ENCODE measurements at regions not wholly inside any gene's neighbourhood (a gene's known extent, or its start where the extent isn't known, plus 50 kb on each side); places are given as distances from the start of the nearest gene placed in this dataset.

DNA sequence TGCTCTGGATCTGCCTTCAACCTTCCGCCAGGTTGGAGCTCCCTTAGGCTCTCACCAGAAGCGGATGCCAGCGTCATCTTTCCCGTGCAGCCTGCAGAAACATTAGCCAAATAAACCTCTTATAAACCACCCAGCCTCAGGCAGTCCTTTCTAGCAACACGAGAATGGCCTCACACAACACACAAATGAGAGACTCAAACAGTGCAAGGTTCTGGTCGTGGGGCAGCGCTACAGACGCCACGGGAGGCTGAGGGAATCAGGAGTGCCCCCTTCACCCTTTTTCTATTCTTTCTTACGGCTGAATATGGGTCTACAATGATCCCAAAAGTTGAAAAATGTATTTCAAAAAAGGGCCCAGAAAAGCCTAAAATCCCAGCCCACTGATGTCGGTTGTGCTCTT lies 96.4 kb downstream of the FOXL3 start:
- DNase-seq (ENCODE audit: low spot score), result no peak

DNA sequence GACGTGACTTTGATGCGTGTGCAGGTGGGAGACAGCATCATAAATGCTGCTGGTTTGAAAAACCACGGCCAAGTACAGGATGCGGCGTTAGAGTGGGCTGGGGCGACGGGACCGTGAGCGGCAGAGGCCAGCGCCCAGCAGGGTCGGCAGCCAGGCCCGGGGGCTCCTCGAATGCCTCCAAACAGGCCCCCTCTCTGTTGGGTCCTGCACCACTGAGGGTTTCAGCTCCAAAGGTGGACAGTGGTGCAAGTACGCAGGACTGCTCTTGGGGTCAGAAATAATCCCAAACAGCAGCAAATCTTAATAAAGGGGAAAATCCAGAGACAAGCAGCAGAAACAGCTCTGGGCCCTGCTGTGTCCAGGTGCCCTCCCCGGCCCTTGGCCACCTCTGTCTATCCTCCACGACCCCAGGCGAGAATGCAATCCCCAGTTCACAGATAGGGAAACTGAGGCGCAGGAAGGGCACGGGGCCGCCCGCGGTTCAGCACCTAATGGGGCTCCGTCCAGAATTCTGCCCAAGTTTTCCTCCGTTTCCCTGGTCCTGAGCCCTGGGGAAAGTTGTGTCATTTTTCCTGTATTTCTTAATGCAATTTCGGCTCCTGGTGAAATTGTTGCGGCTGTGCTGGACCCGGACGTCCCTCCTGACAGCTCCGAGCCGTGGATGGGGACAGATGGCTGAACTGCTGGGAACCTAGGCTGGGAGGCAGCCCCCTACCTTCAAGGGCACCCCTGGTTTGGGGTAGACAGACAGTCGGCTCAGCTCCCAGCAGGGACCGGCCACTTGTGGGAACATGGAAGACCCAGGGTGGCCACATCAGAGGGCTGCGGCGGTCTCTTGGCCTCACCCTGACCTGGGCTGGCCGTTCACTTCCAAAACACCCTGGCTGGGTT lies 97.4 kb downstream of the FOXL3 start:
- no peak for DNase-seq (ENCODE audit: low spot score)

DNA sequence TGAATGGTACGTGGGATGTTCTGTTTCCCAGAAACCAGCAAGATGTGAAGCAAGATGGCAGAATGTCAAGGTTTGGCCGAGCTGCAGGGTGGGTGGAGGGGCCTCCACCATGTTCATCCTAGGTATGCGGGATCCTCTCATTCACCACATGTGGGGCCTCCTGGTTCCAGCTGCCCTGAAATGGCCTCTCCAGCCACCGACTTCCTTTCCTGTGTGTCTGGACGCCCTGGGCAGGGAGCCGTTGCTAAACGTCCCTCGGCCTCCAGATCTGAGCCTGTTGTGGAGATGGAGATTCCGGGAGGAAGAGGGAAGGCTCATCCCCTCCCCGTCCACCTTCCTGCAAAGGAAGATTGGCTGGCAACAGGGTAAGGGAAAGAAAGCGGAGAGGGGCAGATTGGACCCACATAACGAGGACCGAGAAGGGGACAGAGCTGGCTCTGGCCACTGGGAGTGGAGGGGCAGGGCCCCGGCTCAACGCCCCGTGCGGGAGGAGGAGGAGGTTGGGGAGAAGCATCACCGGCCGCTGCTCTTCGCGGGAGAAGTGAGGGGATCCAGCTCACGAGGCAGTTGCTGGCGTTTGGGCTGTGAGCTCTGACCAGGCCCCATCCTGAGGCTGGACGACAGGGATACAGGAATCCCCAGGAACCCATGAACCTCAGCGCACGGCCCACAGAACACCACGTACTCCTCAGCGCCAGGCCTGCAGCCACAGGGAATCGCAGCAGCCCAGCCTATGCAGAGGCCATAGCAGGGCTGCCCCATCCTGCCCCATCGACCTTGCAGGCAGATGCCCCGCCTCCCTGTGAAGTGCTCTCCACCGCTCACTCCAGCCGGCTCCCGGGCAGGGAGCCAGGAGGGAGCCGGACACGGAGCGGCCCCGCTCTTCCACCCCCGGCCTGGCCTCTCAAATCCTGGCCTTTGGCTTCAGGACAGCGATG lies 98.3 kb downstream of the FOXL3 start:
- DNase-seq (ENCODE audit: low spot score), result no peak

DNA sequence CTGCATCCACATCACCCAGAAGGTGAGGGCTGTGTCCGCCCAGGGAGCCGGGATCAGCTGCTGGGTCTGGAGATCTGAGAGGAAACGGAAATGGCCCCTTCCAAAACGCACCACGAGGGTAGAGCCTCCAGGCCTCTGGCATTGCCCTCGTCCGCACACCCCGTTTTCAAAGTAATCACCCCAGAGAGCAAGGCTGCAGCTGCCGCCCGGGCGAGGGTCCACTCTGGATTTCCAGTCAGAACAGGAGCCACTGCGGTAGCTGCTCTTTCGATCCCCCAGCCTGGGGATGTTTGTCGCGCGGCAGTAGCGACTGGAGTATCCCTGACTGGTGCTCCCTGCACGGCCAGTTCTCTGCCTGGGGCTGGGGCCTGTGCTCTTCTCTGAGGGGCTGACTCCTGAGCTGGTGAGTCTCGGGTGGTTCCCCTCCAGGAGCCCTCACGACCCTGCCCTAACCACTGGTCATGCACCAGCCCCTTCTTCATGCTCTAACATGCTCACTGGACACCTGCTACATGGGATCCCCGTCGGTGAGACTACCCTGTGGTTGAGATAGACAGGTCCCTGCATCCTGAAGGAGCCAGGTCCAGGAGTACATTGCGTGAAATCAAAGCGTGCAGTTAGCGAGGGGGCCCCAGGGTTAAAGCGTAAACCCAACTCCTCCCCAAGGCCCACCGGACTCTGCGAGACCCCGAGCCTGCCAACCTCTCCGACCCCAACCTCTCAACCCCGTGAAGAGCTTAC lies 99.2 kb downstream of the FOXL3 start:
- no peak for DNase-seq (ENCODE audit: low spot score)

DNA sequence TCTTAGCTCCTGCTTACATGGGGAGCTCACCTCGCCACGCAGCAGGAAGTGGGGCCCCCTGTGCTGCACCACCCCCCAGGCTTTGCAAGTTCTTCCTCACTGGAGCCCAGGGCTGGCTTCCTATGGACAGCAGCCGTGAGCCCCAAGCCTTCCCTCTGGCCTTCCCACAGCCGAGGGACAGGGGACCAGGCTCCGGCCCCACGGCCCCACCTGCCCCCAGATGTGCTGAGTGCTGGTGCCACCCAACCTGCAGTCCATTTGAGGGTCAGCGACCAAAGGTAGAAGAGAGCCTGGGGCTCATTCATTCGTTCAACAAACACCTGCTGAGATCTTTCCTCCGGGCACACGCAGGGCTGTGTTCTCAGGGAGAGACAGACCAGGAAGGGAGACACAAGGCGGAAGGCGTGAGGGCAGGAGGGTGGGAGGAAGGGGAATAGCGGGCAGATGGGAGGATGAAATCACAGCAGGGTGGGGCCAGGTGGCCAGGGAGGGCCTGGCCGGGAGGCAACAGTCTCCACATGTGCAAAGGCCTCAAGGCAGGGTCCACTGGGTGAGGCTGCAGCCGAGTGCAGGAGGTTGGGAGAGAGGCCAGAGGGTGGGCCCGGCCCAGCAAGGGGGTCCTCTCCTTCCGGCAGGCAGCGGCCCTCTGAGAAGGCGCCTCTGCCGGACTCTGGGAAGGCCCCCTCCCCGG lies 100.1 kb downstream of the FOXL3 start:
- DNase-seq (ENCODE audit: low spot score), result no peak

DNA sequence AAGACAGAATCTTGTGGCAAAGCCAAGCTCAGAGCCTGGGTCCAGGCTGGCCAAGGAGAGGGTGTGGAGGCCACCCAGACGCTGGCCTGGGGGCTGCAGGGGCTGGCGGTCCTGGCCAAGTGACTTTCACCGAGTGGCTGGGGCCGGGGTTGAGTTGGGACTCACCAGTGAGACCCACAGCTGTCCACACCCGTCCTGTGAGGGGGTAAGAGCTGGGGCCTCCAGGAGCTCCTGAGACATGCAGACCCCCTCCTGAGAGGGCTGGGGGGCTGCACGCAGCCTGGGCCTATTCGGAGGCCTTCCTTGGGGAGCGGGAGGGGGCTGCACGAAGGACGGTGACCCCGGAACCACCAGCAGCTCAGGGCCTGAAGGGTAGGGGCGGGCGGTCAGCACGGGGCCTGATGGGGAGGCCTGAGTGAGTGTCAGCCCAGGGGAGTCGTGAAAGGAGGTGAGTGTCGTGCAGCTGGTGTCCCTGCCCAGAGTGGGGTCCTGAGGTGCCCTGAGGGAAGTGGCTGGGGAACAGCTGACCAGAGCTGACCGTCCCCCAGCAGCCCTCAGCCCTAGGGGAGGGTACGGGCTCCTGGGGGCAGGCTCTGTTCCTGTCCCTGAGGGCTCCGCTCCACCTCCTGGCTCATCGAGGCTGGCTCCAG lies 100.9 kb downstream of the FOXL3 start:
- no peak for DNase-seq (ENCODE audit: low spot score)

DNA sequence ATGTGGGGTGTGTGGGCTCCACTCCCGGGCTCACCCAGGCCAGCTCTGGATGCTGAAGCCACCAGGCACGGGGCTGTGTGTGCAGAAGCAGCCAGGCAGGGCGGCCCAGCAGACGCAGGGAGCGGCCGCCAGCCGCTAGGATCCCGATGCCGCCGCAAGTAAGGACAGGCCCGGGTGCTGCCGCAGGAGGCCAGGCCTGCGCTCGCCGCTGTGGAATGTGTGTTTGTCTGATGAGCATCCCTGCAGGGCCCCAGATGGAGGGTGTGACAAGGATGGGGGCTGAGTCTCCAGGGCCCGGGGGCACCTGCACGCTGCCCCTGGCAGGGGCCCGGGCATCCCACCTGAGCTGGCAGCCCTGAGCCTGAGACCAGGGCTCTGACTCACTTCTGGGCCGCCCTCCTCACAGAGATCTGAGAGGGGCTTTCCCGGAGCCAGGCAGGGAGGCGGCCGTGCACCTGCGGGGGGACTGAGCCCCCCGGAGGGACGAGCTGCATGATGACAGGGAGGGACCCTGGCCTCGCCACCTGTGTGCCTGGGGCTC lies 101.5 kb downstream of the FOXL3 start:
- DNase-seq (ENCODE audit: low spot score), result no peak

DNA sequence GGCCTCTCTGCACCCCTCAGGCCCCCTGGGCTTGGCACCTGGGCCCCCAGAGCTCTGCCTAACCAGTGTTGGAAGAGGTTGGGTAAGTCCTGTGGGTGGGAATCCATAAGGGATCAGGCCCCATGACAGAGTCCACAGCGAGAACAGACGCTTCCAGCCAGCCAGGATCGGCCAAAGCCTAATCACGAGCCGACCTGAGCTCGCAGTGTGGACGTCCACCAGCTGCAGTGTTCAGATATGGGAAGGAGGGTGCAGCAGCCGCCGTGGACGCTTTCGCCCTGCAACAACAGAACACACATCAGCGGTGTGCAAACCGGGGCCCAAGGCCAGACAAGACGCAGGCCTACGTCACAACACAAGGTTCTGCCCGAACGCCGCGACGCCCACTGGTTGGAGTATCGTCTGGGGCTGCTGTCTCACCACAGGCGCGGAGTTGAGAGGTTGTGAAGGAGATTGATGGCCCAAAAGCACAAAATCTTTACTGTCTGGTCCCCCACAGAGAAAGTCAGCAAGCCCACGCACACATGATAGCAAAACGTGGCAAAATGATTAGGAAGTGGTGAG lies 102.1 kb downstream of the FOXL3 start:
- no peak for DNase-seq (ENCODE audit: low spot score)

DNA sequence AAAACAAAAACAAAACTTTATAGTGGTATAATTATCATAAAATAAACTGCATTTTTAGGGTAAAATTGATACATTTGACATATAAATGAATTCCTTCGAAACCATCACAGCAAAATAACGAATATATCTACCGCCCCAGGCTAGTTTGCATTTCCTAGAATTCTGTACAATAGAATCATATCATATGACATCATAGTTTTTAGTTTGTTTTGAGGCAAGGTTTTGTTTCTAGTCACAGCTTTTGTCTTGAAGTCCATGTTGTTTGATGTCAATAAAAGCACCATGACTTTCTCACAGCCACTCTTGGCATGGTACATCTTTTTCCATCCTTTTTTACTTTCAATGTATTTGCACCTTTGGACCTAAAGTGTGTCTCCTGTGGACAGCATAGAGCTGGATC lies 102.9 kb downstream of the FOXL3 start:
- no peak for DNase-seq (ENCODE audit: low spot score)

DNA sequence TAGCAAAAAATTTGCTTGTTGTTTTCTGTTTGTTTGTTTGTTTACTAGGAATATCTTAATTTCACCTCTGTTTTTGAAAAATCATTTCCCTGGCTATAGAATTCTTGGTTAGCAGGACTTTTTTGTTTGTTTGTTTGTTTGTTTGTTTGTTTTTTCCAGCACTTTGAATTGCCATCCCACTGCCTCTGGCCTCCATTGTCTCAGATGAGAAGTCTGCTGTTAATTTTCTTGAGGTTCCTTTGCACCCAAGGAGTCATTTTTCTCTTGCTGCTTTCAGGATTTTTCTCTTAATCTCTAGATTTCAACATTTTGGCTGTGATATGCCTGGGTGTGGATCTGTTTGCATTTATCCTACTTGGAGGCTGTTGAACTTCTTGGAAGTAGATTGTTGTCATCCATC lies 105.7 kb downstream of the FOXL3 start:
- no peak for DNase-seq (ENCODE audit: low spot score)

DNA sequence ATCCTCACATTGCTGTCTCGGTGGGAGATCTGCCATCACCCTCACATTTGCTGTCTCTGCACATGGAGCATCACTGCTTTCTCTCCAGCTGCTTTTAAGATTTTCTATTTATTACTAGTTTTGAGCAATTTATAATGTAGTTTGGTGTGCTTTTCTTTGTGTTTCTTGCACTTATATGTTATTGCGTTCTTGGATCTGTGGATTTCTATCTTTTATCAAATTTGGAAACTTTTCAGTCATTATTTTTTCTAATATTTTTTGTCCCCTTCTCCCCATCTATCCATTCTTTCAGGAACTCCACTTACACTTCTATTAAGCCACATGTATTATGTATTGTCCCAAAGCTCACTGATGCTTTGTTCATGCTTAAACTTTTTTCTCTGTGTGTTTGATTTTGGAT lies 108.9 kb downstream of the FOXL3 start:
- no peak for DNase-seq (ENCODE audit: low spot score)

DNA sequence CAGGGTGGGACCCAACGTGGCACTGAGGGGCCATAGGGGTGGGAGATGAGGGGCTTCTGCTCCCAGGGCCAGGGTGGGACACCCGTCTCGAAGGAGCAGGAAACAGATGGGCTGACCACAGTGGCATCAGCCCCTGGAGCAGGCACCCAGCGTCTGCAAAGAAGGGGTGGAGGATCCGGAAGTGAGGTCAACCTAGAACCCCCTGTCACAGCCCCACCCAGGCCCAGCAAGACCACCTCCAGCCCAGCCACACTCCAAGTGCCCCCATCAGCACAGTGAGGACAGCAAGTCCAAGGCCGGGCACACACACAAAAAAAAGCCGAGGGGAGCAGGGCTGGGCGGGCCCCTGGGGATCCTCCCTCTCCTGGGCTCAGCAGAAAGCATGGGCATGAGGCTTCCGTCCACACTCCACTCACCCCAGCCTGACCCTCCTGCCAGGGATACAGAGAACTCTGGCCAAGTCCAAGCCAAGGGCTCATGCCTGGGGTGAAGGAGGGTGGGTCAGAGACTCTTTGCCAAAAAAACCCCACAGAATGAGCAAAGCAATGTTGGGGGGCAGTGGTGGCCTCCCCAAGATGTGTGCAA lies 111.0 kb downstream of the FOXL3 start:
- DNase-seq (ENCODE audit: low spot score), result no peak

DNA sequence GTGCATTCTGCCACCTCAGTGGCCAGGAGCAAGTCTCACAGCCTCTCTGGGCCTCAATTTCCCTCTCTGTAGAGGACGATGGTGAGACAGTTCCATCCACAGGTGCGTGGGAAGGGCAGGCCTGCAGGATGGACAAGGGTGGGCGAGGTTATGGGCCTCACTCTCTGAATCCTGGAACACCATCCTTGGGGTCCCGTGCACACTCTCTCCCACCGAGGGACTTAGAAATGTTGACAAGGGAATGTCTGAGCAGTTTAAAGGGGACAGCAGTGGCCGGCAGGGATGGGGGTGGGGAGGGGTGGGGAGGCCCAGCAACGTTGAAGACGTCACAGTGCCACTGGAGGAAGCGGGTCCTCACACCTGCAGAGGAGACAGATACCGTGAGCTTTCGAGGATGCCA lies 111.5 kb downstream of the FOXL3 start:
- no peak for DNase-seq (ENCODE audit: low spot score)

DNA sequence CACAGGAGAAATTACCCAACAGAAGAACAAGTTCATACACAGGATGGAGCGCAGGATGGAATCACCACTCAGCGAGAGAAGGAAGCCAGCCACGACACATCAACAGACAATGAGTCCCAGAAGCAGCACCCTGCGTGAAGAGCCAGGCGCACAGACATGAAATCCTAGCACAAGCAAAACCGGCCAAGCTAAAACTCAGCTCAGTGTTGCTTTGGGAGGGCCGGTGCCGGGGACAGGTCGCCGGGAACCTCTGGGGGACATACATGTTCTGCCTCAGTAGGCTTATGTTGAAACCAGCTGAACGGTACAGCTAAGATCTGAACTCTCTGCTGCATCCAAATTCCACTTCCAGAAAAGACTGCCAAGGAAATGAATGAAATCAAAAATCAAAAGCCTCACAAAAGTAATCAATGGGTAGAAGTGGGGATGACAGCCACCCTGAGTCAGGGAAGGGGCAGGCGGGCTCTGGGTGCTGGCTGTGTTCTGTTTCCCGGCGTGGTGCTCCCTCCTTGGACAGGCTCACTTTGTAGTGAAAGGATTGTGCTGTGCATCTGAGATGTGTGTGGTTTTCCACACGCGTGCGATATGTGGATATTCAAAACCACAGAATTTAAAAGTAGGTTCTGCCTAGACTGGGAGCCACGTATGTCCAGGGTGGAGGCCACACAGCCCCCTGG lies 114.7 kb downstream of the PDGFA start:
- no peak for DNase-seq (ENCODE audit: low spot score)

DNA sequence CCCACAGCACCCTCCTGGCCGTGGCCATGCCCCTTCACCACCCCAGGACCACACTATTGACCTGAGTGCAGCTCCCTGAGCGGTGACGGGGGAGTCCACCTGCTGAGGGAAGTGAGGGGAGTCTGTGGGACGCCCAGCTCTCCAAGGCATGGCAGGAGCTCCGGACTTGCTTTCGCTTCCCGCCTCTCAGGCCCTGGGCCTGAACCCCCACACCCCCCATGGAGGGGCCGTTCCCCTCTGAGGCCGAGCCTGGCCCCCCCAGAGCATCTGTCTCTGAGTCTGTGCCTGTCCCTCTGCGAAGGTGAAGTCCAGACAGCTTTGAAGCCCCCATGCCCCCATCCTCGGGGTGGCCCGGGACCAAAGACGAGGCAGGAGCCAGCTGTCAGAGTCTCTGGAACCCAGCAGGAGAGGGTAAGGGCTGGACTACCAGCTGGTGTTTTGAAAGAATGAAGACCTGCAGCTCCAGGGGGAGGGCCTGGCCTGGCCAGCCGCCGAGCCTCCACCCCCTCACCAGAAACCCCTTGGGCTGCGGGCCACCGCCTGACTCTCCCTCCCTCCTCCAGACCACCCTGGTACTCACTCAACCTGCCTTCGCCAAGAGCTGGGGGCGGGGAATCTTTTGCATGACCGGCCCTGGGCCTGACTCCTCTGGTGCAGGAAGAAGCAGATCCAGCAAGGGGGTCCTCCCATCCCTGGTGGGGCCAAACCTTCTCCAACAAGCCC lies 114.0 kb downstream of the PDGFA start:
- no peak for DNase-seq (ENCODE audit: low spot score)

DNA sequence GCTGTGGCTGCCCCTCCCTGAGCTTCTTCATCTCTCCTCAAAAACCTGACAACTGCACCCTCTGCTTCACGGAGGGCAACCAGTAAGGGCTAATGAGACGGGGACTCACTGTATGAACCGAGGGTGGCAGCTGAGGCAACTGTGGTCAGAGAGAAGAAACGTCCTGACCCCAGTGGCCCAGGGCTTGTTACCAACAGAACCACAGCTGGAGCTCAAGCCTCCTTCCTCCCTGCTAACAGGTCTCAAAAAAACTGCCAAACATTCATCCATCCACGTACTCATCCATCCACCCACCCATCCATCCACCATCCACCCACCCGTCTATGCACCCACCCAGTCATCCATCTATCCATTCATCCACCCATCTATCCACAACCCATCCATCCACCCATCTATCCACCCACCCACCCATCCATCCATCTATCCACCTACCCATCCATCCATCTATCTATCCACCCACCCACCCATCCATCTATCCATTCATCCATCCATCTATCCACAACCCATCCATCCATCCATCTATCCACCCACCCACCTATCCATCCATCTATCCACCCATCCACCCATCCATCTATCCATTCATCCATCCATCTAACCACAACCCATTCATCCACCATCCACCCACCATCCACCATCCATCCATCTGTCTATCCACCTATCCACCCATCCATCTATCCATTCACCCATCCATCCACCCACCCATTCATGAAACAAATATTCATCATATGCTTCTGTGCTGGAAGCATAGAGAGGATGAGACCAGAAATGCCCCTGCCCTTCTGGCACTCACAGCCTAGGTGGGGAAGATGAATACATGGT lies 111.7 kb downstream of the PDGFA start:
- no peak for DNase-seq (ENCODE audit: low spot score)

DNA sequence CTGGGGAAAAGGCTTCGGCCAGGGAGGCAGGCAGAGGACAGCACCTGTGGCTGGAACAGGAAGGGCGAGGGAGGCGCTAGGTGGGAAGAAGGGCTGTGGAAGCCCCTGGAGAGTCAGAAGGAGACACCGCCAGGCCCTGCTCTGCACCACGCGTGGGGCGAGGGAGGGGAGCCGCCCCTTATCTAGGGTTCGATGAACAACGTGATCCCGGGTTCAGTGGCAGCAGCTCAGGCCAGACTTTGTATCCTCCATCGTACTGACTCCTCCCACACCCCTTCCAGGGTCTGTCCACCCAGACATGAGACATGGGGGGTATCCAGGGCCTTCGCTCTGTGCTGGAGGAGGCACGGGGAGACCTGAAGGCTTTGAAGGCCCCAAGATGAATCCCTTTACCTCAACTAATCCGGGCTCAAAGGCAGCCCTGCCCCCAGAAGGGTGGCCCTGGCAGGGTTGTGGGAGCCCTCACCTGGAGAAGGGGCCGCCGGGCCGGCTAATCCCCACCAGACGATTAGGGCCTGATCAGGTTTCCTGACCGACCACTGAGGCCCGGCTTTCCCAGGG lies 110.8 kb downstream of the PDGFA start:
- DNase-seq (ENCODE audit: low spot score), result no peak

Data from HuH-7.5 (cell line).